GM10266 (cell line): ENCODE measurements at regions not wholly inside any gene's neighbourhood (a gene's known extent, or its start where the extent isn't known, plus 50 kb on each side); places are given as distances from the start of the nearest gene placed in this dataset.

Experiments used
- DNase-seq: peaks from one replicate; pipeline ENCODE4 v3.0.0; 2012; ENCODE audit errors: extremely low spot score
- CTCF ChIP-seq: IDR thresholded peaks from 2 replicates; pipeline ENCODE4 v1.5.1; 2012; ENCODE audit warnings: mild to moderate bottlenecking, low read depth; ENCODE audit not compliant: control insufficient read depth, insufficient read depth; ENCODE audit errors: missing control alignments

GRCh38 chr2:177010146-177010545 is 202.4 kb upstream of the HNRNPA3 start:
- no peak for DNase-seq
- TF ChIP-seq CTCF: no peak

- DNase-seq: no peak
- TF ChIP-seq CTCF: no peak
Observed at GRCh38 chr2:177010861-177011260, 201.7 kb upstream of the HNRNPA3 start.

GRCh38 chr2:177014946-177015345 is 197.6 kb upstream of the HNRNPA3 start:
- no peak for TF ChIP-seq CTCF
- DNase-seq: no peak

- TF ChIP-seq CTCF: no peak
Observed at GRCh38 chr2:177015356-177015923, 197.2 kb upstream of the HNRNPA3 start.

GRCh38 chr2:177020524-177021119 is 192.0 kb upstream of the HNRNPA3 start:
- no peak for DNase-seq
- TF ChIP-seq CTCF: no peak

More at GRCh38 chr2:177015356-177015923, 197.2 kb upstream of the HNRNPA3 start:
- DNase-seq: no peak

- DNase-seq: no peak
- no peak for TF ChIP-seq CTCF
Observed at GRCh38 chr2:177021706-177022343, 190.8 kb upstream of the HNRNPA3 start.

- TF ChIP-seq CTCF: no peak
Observed at GRCh38 chr2:177024765-177025164, 187.8 kb upstream of the HNRNPA3 start.

More at GRCh38 chr2:177024765-177025164, 187.8 kb upstream of the HNRNPA3 start:
- DNase-seq: no peak
